OCI-LY3 (cell line): ENCODE measurements at regions not wholly inside any gene's neighbourhood (a gene's known extent, or its start where the extent isn't known, plus 50 kb on each side); places are given as distances from the start of the nearest gene placed in this dataset.

ENCODE experiments used
- H2AFZ ChIP-seq: fragments of 200-600, 300-600 bp; shearing (Covaris generic); 2 replicates; pipeline ENCODE4 v1.6.0; 2014; ENCODE audit warnings: antibody characterized with exemption, low read depth, low read length
- H3K27ac ChIP-seq: fragments of 200-600, 300-600 bp; sonication (generic); 2 replicates; pipeline ENCODE4 v1.5.1; 2014; ENCODE audit warnings: mild to moderate bottlenecking, low read length, moderate library complexity, mixed read lengths
- H3K27me3 ChIP-seq: fragments of 200-600, 300-600 bp; sonication (generic); 2 replicates; pipeline ENCODE4 v1.6.1; 2014; ENCODE audit warnings: low read depth, low read length, mixed read lengths
- H3K36me3 ChIP-seq: fragments of 200-600, 300-600 bp; sonication (generic); replicated peaks from 2 replicates; pipeline ENCODE3; 2014; ENCODE audit warnings: low read depth, low read length, mixed read lengths
- H3K4me1 ChIP-seq: fragments of 300-600, 200-600 bp; sonication (generic); 2 replicates; pipeline ENCODE4 v1.6.1; 2014; ENCODE audit warnings: low read length, mixed read lengths
- H3K4me2 ChIP-seq: fragments of 200-600, 300-600 bp; sonication (generic); 2 replicates; pipeline ENCODE4 v1.6.1; 2014; ENCODE audit warnings: low read length, mixed read lengths
- H3K4me3 ChIP-seq: fragments of 300-600, 200-600 bp; sonication (generic); 2 replicates; pipeline ENCODE4 v1.5.1; 2014; ENCODE audit warnings: antibody characterized with exemption, mild to moderate bottlenecking, low read length, moderate library complexity
- H3K79me2 ChIP-seq: fragments of 300-600, 200-600 bp; shearing (Covaris generic); 2 replicates; pipeline ENCODE4 v1.6.1; 2014; ENCODE audit warnings: mild to moderate bottlenecking, low read length, mixed read lengths
- H3K9ac ChIP-seq: fragments of 300-600, 200-600 bp; shearing (Covaris generic); 2 replicates; pipeline ENCODE4 v1.6.0; 2014; ENCODE audit warnings: mild to moderate bottlenecking, low read length, moderate library complexity
- H3K9me3 ChIP-seq: fragments of 200-600, 300-600 bp; shearing (Covaris generic); 2 replicates; pipeline ENCODE4 v1.6.1; 2014; ENCODE audit warnings: low read length, mixed read lengths; ENCODE audit not compliant: insufficient read depth
- H4K20me1 ChIP-seq: fragments of 200-600, 300-600 bp; sonication (generic); 2 replicates; pipeline ENCODE4 v1.6.1; 2016; ENCODE audit warnings: low read length, mixed read lengths; ENCODE audit not compliant: insufficient read depth
- CTCF ChIP-seq: fragments of 200-600, 300-600 bp; sonication (generic); IDR thresholded peaks from 2 replicates; pipeline ENCODE4 v1.5.1; 2014; ENCODE audit warnings: antibody characterized with exemption, low read length, low read depth
- EZH2phosphoT487 ChIP-seq: fragments of 200-600 bp; shearing (Covaris generic); IDR thresholded peaks from 2 replicates; pipeline ENCODE4 v1.6.1; 2018; ENCODE audit warnings: antibody characterized with exemption, mixed run types, low read depth

- no peak for TF ChIP-seq CTCF
- peaks cover 23% of the 10 kb centered on the region for H3K4me1 ChIP-seq
- H2AFZ ChIP-seq = no peak overlapping the region
- H3K27ac ChIP-seq = no peak overlapping the region
- H3K9ac ChIP-seq = no peak overlapping the region
- peaks cover 26% of the 10 kb centered on the region for H4K20me1 ChIP-seq
- peaks cover 18% of the 10 kb centered on the region for H3K79me2 ChIP-seq
- H3K27me3 ChIP-seq = no peaks in the 10 kb centered on the region
- H3K9me3 ChIP-seq = no peaks in the 10 kb centered on the region
- H3K36me3 ChIP-seq = peaks cover 9% of the 10 kb centered on the region
- H3K4me3 ChIP-seq = no peak overlapping the region
- H3K4me2 ChIP-seq = no peak overlapping the region
Measured at GRCh38 chr22:25372000-25372595, 152.7 kb downstream of the CRYBB2 start.

- TF ChIP-seq EZH2phosphoT487 (no peak), CTCF (no peak)
- no peak overlapping the region for H3K4me2 ChIP-seq
- peaks cover 16% of the 10 kb centered on the region for H3K36me3 ChIP-seq
- no peak overlapping the region for H3K9ac ChIP-seq
- H4K20me1 ChIP-seq = peaks cover 15% of the 10 kb centered on the region
- no peak overlapping the region for H3K27ac ChIP-seq
- H3K4me3 ChIP-seq = no peak overlapping the region
- no peaks in the 10 kb centered on the region for H3K27me3 ChIP-seq
- peaks cover 6% of the 10 kb centered on the region; the same call in 1 of the 2 replicates for H3K79me2 ChIP-seq
- H3K4me1 ChIP-seq = peaks cover 6% of the 10 kb centered on the region
- no peak overlapping the region for H2AFZ ChIP-seq
- H3K9me3 ChIP-seq = no peaks in the 10 kb centered on the region
Measured at GRCh38 chr22:25373961-25374360, 154.5 kb downstream of the CRYBB2 start.

GRCh38 chr22:25374869-25375268 lies 155.4 kb downstream of the CRYBB2 start:
- Histone ChIP-seq H3K4me3 (no peak overlapping the region), H3K9me3 (no peaks in the 10 kb centered on the region), H3K36me3 (peaks cover 18% of the 10 kb centered on the region), H3K27me3 (no peaks in the 10 kb centered on the region), H3K9ac (no peak overlapping the region), H3K4me2 (no peak overlapping the region), H3K27ac (no peak overlapping the region), H4K20me1 (peaks cover 12% of the 10 kb centered on the region; the same call in 1 of the 2 replicates), H3K4me1 (no peaks in the 10 kb centered on the region), H3K79me2 (no peaks in the 10 kb centered on the region), H2AFZ (no peak overlapping the region)
- TF ChIP-seq CTCF (no peak), EZH2phosphoT487 (no peak)

GRCh38 chr22:25375683-25376082 lies 156.2 kb downstream of the CRYBB2 start:
- Histone ChIP-seq H3K4me3 (no peak overlapping the region), H3K36me3 (peaks cover 26% of the 10 kb centered on the region), H3K27me3 (no peaks in the 10 kb centered on the region), H3K9me3 (no peaks in the 10 kb centered on the region), H3K4me1 (no peaks in the 10 kb centered on the region), H2AFZ (no peak overlapping the region), H3K4me2 (no peak overlapping the region), H3K79me2 (no peaks in the 10 kb centered on the region), H3K27ac (no peak overlapping the region), H3K9ac (no peak overlapping the region), H4K20me1 (0 out of 2 replicates have a peak, but pooled peaks cover 13% of the 10 kb centered on the region)
- TF ChIP-seq EZH2phosphoT487 (no peak), CTCF (no peak)
